Right atrium auricular region (tissue), 2 donors: ENCODE measurements at regions not wholly inside any gene's neighbourhood (a gene's known extent, or its start where the extent isn't known, plus 50 kb on each side); places are given as distances from the start of the nearest gene placed in this dataset.
A peak's percentile ranks its signal among the peaks of the same experiment; 100 is the strongest.

ENCODE experiments used
- DNase-seq: peaks from one replicate; pipeline ENCODE4 v3.0.0-alpha.2; 2019; ENCODE audit warnings: low spot score
- H3K27ac ChIP-seq, 2 donors: fragments of 200-600 bp; sonication (generic); 1 replicate in 1 of 2; 2 replicates in 1 of 2; pipeline ENCODE4 v1.5.1; 2016 to 2019
- H3K27me3 ChIP-seq, 2 donors: fragments of 200-600 bp; sonication (generic); one replicate each; pipeline versions ENCODE4 v1.5.1 to v1.6.0; 2017 to 2019
- H3K36me3 ChIP-seq: fragments of 200-600 bp; sonication (generic); one replicate; pipeline ENCODE4 v1.5.1; 2016
- H3K4me1 ChIP-seq, 2 donors: fragments of 200-600 bp; sonication (generic); one replicate each; pipeline versions ENCODE4 v1.5.1 to v1.6.0; 2017 to 2019
- H3K4me3 ChIP-seq, 2 donors: fragments of 200-600 bp; sonication (generic); 1 replicate in 1 of 2; 2 replicates in 1 of 2; pipeline ENCODE4 v1.5.1; 2017 to 2019; ENCODE audit warnings: mild to moderate bottlenecking in 1 of 2, moderate library complexity in 1 of 2
- H3K9me3 ChIP-seq, 2 donors: fragments of 200-600 bp; sonication (generic); one replicate each; pipeline ENCODE4 v1.5.1; 2019
- TF ChIP-seq, protein P1 (sequence below), 2 donors: fragments of 200-600 bp; sonication (generic); IDR thresholded peaks; one replicate each; pipeline ENCODE4 v1.5.1; 2019; ENCODE audit warnings: antibody characterized with exemption in 2 of 2

DNA sequence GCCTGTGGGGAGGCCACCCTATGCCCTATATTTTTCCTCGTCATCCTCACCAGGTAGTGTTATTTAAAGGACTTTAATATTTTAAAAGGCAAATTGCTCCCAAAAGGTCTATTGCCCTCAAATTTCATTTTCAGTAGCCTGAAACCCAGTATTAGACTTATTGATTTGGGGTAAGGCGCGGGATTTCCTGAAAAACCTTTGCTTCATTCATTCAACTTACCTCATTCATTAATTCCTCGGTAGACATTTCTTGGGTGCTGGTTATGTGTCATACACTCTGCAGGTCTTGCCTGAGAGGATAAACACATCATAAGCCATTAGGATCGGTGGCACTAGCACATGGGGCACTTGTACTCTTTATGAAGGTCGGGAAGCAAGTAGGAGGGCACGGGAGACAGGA, 99.2 kb downstream of the ARF6 start:
- H3K4me3 ChIP-seq, result no peak overlapping the region
- H3K27me3 ChIP-seq, result no peaks in the 10 kb centered on the region
- DNase-seq, result no peak
- peak overlapping the region in 1 of 2 donors; percentile 26 for H3K27ac ChIP-seq
- H3K4me1 ChIP-seq, result peaks cover 0 to 8% of the 10 kb centered on the region in 2 donors
- H3K36me3 ChIP-seq, result no peaks in the 10 kb centered on the region
- no peaks in the 10 kb centered on the region for H3K9me3 ChIP-seq
- TF ChIP-seq, protein P1, sequence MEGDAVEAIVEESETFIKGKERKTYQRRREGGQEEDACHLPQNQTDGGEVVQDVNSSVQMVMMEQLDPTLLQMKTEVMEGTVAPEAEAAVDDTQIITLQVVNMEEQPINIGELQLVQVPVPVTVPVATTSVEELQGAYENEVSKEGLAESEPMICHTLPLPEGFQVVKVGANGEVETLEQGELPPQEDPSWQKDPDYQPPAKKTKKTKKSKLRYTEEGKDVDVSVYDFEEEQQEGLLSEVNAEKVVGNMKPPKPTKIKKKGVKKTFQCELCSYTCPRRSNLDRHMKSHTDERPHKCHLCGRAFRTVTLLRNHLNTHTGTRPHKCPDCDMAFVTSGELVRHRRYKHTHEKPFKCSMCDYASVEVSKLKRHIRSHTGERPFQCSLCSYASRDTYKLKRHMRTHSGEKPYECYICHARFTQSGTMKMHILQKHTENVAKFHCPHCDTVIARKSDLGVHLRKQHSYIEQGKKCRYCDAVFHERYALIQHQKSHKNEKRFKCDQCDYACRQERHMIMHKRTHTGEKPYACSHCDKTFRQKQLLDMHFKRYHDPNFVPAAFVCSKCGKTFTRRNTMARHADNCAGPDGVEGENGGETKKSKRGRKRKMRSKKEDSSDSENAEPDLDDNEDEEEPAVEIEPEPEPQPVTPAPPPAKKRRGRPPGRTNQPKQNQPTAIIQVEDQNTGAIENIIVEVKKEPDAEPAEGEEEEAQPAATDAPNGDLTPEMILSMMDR (IDR thresholded peaks at IDR 0.05), result no peak

DNA sequence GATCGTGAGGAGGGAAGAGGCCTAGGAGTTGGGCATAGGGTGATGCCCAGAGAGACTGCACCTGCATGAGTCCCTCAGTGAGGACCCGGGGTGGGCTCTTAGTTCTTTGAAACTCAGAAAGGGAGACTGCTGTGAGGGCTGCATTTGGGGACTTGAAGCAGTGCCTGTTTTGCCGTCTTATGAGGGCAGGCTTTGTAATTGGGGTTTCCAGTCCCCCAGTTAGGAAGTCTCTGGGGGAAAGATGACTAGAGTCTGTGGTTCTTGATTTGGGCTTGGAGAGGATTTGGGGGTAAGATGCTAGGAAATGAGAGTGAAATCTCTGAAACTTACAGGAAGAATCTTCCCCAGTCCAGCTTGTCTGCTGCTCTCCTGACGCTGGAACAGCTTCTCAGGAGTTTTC, 99.6 kb downstream of the ARF6 start:
- Histone ChIP-seq H3K36me3 (no peaks in the 10 kb centered on the region), H3K4me3 (no peak overlapping the region), H3K9me3 (no peaks in the 10 kb centered on the region), H3K4me1 (peaks cover 0 to 8% of the 10 kb centered on the region in 2 donors), H3K27ac (peak overlapping the region in 1 of 2 donors; percentile 26), H3K27me3 (no peaks in the 10 kb centered on the region)
- DNase-seq, result no peak
- TF ChIP-seq, protein P1 (IDR thresholded peaks at IDR 0.05), result no peak

DNA sequence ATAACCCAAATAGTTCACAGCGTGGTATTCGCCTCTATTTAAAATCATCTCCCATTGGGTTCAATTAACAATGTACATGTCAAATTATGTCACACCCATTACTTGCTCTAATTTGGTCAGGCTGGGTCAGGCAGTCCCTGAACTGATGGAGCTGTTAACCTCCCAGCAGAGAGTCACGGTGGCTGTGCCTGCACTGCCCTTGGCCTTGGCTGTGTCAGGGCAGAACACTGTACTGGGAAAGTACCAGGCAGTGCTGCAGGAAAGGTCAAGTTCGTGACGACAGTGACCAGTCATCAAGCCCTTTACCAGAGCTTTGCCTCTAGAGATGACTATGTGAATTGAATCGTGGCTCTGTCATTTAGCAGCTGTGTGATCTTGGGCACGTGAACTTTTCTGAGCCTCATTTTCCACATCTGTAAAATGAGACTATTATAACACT, 100.0 kb downstream of the ARF6 start:
- peaks cover 0 to 7% of the 10 kb centered on the region in 2 donors for H3K4me1 ChIP-seq
- DNase-seq, result peak; percentile 76
- TF ChIP-seq, protein P1 (IDR thresholded peaks at IDR 0.05), result no peak

DNA sequence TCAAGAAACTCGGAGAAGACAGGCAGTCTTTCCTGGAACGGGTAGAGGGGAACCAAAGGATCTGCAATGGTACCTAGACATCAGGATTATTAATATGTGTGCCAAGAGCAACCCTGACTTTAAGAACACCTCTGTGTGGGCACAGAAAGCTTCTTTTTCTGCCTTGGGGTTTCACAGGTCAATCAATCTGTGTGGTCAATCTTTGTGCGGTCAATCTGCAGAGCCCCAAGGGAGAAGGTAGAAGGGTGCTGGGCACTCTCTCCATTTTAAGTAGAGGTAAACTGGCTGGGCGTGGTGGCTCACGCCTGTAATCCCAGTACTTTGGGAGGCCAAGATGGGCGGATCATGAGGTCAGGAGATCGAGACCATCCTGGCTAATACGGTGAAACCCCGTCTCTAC, 100.7 kb downstream of the ARF6 start:
- no peak for DNase-seq
- no peaks in the 10 kb centered on the region for H3K27me3 ChIP-seq
- no peaks in the 10 kb centered on the region for H3K36me3 ChIP-seq
- H3K9me3 ChIP-seq, result no peaks in the 10 kb centered on the region
- H3K4me1 ChIP-seq, result peaks cover 0 to under 1% of the 10 kb centered on the region in 2 donors
- no peak overlapping the region for H3K4me3 ChIP-seq
- H3K27ac ChIP-seq, result no peak overlapping the region
- TF ChIP-seq, protein P1 (IDR thresholded peaks at IDR 0.05), result no peak

More for the DNA sequence above, 100.0 kb downstream of the ARF6 start:
- peak overlapping the region in 1 of 2 donors; percentile 26 for H3K27ac ChIP-seq
- no peaks in the 10 kb centered on the region for H3K36me3 ChIP-seq
- no peaks in the 10 kb centered on the region for H3K9me3 ChIP-seq
- no peak overlapping the region for H3K4me3 ChIP-seq
- no peaks in the 10 kb centered on the region for H3K27me3 ChIP-seq

DNA sequence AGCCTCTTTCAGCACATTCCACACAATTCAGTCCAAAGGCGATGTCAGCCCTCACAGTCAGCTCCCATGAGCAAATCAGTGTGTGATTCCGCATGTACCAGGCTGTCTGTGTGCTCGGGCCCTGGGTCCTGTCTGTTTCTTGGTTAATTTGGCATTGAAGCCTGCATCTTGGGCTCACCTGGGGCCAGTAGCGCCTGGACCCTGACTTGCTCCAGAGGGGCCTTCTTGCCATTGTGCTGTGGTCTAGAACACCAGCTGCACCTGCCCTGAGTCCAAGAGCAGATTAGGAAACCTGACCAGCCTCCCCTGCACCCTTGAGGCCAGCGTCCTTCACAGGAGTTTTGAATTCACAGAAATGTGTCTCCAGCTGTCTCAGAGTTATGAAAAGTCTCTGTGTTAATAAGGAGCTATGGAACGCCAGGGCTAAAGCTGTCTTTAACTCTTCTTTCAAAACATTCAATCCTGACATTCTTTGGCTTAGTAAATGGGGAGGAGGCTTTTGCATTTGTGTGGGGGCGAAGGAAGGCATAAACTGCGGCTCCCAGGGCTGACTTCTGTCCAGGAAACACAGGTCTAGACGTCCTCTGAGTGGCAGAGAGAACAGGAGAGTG, 102.2 kb downstream of the ARF6 start:
- Histone ChIP-seq H3K27ac (peak overlapping the region; percentile 3 to 33), H3K4me1 (peaks cover 0 to 14% of the 10 kb centered on the region in 2 donors), H3K27me3 (no peaks in the 10 kb centered on the region), H3K36me3 (no peaks in the 10 kb centered on the region), H3K4me3 (no peak overlapping the region), H3K9me3 (no peaks in the 10 kb centered on the region)
- TF ChIP-seq, protein P1 (IDR thresholded peaks at IDR 0.05), result no peak
- DNase-seq, result no peak

DNA sequence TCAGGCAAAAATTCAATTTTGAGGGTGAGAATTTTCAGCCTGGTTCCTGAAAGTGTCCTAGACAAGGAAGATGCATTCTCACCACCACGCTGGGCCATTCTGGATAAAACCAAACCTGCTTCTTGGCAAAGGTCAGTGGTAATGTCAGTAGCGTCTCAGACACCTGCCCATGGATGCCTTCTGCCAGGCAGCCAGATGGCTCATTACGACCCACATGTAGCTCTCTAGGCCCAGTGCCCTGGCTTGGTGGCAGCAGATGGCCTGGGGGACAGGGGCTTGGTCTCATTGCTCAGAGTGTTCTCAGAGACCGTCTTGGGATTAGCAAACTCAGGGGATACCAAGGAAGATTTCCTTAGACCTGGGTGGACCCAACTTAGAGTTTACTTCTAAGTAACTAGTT, 105.1 kb downstream of the ARF6 start:
- peaks cover 0 to 43% of the 10 kb centered on the region in 2 donors for H3K4me1 ChIP-seq

More for the DNA sequence above, 105.1 kb downstream of the ARF6 start:
- DNase-seq, result no peak
- Histone ChIP-seq H3K36me3 (no peaks in the 10 kb centered on the region), H3K4me3 (no peak overlapping the region), H3K27ac (peak overlapping the region in 1 of 2 donors; percentile 83), H3K27me3 (no peaks in the 10 kb centered on the region), H3K9me3 (no peaks in the 10 kb centered on the region)
- TF ChIP-seq, protein P1 (IDR thresholded peaks at IDR 0.05), result no peak
